Glutamatergic neuron (in vitro differentiated cells): ENCODE measurements at regions not wholly inside any gene's neighbourhood (a gene's known extent, or its start where the extent isn't known, plus 50 kb on each side); places are given as distances from the start of the nearest gene placed in this dataset.

ENCODE experiments used
- DNase-seq: peaks from one replicate; pipeline ENCODE4 v3.0.0; 2022
- H3K27ac Mint-ChIP-seq: one replicate; pipeline ENCODE4 v1.8.0; 2020; ENCODE audit warnings: mild to moderate bottlenecking, mixed read lengths, inconsistent platforms; ENCODE audit not compliant: unreplicated experiment
- H3K27me3 Mint-ChIP-seq: one replicate; pipeline ENCODE4 v1.8.0; 2020; ENCODE audit warnings: mild to moderate bottlenecking, moderate library complexity, mixed read lengths, inconsistent platforms; ENCODE audit not compliant: unreplicated experiment
- H3K36me3 Mint-ChIP-seq: one replicate; pipeline ENCODE4 v1.8.0; 2020; ENCODE audit warnings: mild to moderate bottlenecking, mixed read lengths, inconsistent platforms; ENCODE audit not compliant: unreplicated experiment
- H3K4me1 Mint-ChIP-seq: one replicate; pipeline ENCODE4 v1.8.0; 2020; ENCODE audit warnings: mild to moderate bottlenecking, low read depth, mixed read lengths, inconsistent platforms; ENCODE audit not compliant: unreplicated experiment
- H3K4me3 Mint-ChIP-seq: one replicate; pipeline ENCODE4 v1.8.0; 2020; ENCODE audit warnings: mild to moderate bottlenecking, mixed read lengths, inconsistent platforms; ENCODE audit not compliant: unreplicated experiment
- H3K9me3 Mint-ChIP-seq: one replicate; pipeline ENCODE4 v1.8.0; 2020; ENCODE audit warnings: mild to moderate bottlenecking, moderate library complexity, mixed read lengths, inconsistent platforms; ENCODE audit not compliant: unreplicated experiment
- CTCF ChIP-seq: fragments of 200-600 bp; sonication (generic); IDR thresholded peaks from one replicate; pipeline ENCODE4 v1.5.0; 2021; ENCODE audit not compliant: partially characterized antibody, unreplicated experiment

GRCh38 chr4:36004204-36004851 lies 240.0 kb downstream of the ARAP2 start:
- no peak overlapping the region for H3K4me3 Mint-ChIP-seq
- no peaks in the 10 kb centered on the region for H3K4me1 Mint-ChIP-seq
- DNase-seq, result no peak
- H3K9me3 Mint-ChIP-seq, result no peaks in the 10 kb centered on the region
- no peaks in the 10 kb centered on the region for H3K36me3 Mint-ChIP-seq
- TF ChIP-seq CTCF, result no peak
- H3K27ac Mint-ChIP-seq, result no peak overlapping the region
- H3K27me3 Mint-ChIP-seq, result no peaks in the 10 kb centered on the region

GRCh38 chr4:36006226-36006625 lies 238.1 kb downstream of the ARAP2 start:
- no peaks in the 10 kb centered on the region for H3K9me3 Mint-ChIP-seq
- no peak for DNase-seq

GRCh38 chr4:36010397-36010929 lies 233.9 kb downstream of the ARAP2 start:
- no peak overlapping the region for H3K27ac Mint-ChIP-seq
- no peaks in the 10 kb centered on the region for H3K36me3 Mint-ChIP-seq
- H3K9me3 Mint-ChIP-seq, result no peaks in the 10 kb centered on the region
- no peaks in the 10 kb centered on the region for H3K27me3 Mint-ChIP-seq
- H3K4me1 Mint-ChIP-seq, result peaks cover 4% of the 10 kb centered on the region
- TF ChIP-seq CTCF, result no peak
- DNase-seq, result no peak
- no peak overlapping the region for H3K4me3 Mint-ChIP-seq

More at GRCh38 chr4:36006226-36006625, 238.1 kb downstream of the ARAP2 start:
- no peak for TF ChIP-seq CTCF
- Mint-ChIP-seq H3K4me1 (no peaks in the 10 kb centered on the region), H3K27ac (no peak overlapping the region), H3K27me3 (no peaks in the 10 kb centered on the region), H3K36me3 (no peaks in the 10 kb centered on the region), H3K4me3 (no peak overlapping the region)

- no peak for TF ChIP-seq CTCF
- no peaks in the 10 kb centered on the region for H3K36me3 Mint-ChIP-seq
- no peak overlapping the region for H3K4me3 Mint-ChIP-seq
- no peak overlapping the region for H3K27ac Mint-ChIP-seq
- H3K4me1 Mint-ChIP-seq, result peaks cover 4% of the 10 kb centered on the region
- no peak for DNase-seq
- H3K27me3 Mint-ChIP-seq, result no peaks in the 10 kb centered on the region
- no peaks in the 10 kb centered on the region for H3K9me3 Mint-ChIP-seq
Measured at GRCh38 chr4:36011381-36011780, 232.9 kb downstream of the ARAP2 start.

GRCh38 chr4:36012503-36012902 lies 231.8 kb downstream of the ARAP2 start:
- Mint-ChIP-seq H3K27me3 (no peaks in the 10 kb centered on the region), H3K9me3 (no peaks in the 10 kb centered on the region), H3K36me3 (no peaks in the 10 kb centered on the region), H3K4me1 (peaks cover 6% of the 10 kb centered on the region), H3K27ac (no peak overlapping the region), H3K4me3 (no peak overlapping the region)
- no peak for DNase-seq
- TF ChIP-seq CTCF, result no peak
